PFSK-1 (cell line): ENCODE measurements at regions not wholly inside any gene's neighbourhood (a gene's known extent, or its start where the extent isn't known, plus 50 kb on each side); places are given as distances from the start of the nearest gene placed in this dataset.

Experiments
- FOXP2 ChIP-seq: optimal IDR thresholded peaks from 2 replicates; pipeline ENCODE3; 2011; ENCODE audit warnings: borderline replicate concordance, control low read depth, inconsistent platforms; ENCODE audit not compliant: insufficient read depth; ENCODE audit errors: extremely low read length, extremely low read depth
- POLR2AphosphoS5 ChIP-seq: IDR thresholded peaks from 2 replicates; pipeline ENCODE4 v1.6.1; 2012; ENCODE audit warnings: low read depth, mild to moderate bottlenecking, control low read depth, low read length, moderate library complexity
- SIN3A ChIP-seq: IDR thresholded peaks from 2 replicates; pipeline ENCODE4 v1.6.1; 2012; ENCODE audit warnings: mild to moderate bottlenecking, low read length, moderate library complexity, borderline replicate concordance; ENCODE audit not compliant: insufficient read depth
- TAF1 ChIP-seq: IDR thresholded peaks from 2 replicates; pipeline ENCODE4 v1.6.1; 2012; ENCODE audit warnings: low read length, control low read depth, borderline replicate concordance; ENCODE audit not compliant: insufficient read depth
- TF ChIP-seq, protein P1 (sequence below), 2 experiments: IDR thresholded peaks; 2 replicates each; pipeline versions ENCODE4 v1.6.1 to v1.8.0; 2011 to 2012; ENCODE audit warnings: low read depth in 2 of 2, low read length in 2 of 2, control low read depth in 1 of 2, inconsistent platforms in 1 of 2, mild to moderate bottlenecking in 1 of 2, moderate library complexity in 1 of 2; ENCODE audit not compliant: insufficient read depth in 1 of 2

DNA sequence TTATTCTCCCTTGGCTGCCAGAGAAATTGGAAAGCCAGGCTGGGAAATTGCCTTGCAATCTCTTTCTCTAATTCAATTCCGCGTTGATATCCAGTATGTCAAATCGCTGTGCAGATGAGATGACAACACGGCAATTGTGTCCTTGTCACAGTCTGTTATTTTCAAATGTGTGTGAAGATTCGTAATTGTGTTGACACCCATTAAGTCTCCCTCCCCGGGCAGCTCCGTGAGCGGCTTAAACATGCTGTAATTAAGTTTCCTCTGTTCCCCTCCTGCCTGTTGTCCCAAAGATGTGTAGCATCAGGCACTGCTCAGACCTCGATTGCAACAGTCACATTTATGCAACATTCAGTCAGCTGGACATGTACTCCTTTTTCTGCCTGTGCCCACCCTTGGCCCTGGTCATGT lies 209.5 kb downstream of the LPIN1 start:
- no peak for TF ChIP-seq FOXP2
- TF ChIP-seq POLR2AphosphoS5: no peak
- TF ChIP-seq SIN3A: no peak
- TF ChIP-seq, protein P1, sequence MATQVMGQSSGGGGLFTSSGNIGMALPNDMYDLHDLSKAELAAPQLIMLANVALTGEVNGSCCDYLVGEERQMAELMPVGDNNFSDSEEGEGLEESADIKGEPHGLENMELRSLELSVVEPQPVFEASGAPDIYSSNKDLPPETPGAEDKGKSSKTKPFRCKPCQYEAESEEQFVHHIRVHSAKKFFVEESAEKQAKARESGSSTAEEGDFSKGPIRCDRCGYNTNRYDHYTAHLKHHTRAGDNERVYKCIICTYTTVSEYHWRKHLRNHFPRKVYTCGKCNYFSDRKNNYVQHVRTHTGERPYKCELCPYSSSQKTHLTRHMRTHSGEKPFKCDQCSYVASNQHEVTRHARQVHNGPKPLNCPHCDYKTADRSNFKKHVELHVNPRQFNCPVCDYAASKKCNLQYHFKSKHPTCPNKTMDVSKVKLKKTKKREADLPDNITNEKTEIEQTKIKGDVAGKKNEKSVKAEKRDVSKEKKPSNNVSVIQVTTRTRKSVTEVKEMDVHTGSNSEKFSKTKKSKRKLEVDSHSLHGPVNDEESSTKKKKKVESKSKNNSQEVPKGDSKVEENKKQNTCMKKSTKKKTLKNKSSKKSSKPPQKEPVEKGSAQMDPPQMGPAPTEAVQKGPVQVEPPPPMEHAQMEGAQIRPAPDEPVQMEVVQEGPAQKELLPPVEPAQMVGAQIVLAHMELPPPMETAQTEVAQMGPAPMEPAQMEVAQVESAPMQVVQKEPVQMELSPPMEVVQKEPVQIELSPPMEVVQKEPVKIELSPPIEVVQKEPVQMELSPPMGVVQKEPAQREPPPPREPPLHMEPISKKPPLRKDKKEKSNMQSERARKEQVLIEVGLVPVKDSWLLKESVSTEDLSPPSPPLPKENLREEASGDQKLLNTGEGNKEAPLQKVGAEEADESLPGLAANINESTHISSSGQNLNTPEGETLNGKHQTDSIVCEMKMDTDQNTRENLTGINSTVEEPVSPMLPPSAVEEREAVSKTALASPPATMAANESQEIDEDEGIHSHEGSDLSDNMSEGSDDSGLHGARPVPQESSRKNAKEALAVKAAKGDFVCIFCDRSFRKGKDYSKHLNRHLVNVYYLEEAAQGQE (IDR thresholded peaks at IDR 0.05; ENCODE audit: insufficient read depth in 1 of 2, low read depth in 2 of 2, low read length in 2 of 2): no peak
- no peak for TF ChIP-seq TAF1

DNA sequence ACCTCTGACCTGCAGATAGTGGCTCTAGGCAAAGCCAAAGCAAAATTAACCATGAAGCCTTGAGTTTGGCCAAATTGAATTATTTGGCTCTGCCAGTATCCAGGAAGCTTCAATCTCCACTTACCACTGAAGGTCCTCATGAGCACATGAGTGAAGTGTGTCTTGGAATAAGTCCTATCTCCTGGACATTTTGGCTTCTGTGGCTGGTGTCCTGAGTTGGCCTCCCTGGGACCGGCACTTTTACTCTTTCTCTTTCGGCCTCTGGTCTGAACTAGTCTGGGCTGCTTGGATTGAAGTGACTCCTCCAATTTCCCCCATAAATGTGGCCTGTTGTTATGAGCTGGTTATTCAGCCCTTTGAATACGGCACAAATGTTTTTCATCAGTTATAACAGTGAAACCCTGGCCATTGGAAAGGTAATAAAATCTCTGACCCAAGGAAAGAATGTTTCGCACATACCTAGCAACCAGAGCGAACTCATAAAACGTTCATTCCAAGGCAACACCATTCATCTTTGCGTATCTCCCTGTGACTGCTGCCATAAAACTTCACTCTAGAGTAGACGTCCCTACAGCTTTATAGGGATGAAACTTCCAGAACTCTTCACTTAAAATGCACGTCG lies 216.4 kb downstream of the LPIN1 start:
- TF ChIP-seq FOXP2 (no peak), POLR2AphosphoS5 (no peak), SIN3A (no peak), TAF1 (no peak)
- TF ChIP-seq, protein P1 (IDR thresholded peaks at IDR 0.05; ENCODE audit: insufficient read depth in 1 of 2, low read depth in 2 of 2, low read length in 2 of 2): no peak

DNA sequence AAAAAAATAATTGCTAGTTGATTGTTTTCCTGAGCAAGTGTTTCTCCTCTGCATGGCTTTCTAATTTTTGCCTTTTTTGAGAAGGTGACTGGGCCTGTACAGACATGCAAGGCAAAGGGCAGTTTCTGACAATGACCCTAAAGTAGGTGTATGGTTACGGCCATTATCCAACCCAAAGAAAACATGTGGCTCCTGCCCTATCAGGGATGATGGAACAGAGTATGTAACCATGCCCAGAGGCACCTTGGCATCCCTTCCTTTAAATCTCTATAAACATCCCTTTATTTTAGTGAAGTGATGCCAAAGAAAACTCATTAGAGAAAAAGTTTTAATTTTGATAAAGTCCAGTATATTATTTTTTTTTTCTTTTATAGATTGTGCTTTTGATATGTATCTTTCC lies 217.5 kb downstream of the LPIN1 start:
- TF ChIP-seq SIN3A: no peak
- no peak for TF ChIP-seq POLR2AphosphoS5
- TF ChIP-seq FOXP2: no peak
- TF ChIP-seq TAF1: no peak
- TF ChIP-seq, protein P1 (IDR thresholded peaks at IDR 0.05; ENCODE audit: insufficient read depth in 1 of 2, low read depth in 2 of 2, low read length in 2 of 2): no peak

DNA sequence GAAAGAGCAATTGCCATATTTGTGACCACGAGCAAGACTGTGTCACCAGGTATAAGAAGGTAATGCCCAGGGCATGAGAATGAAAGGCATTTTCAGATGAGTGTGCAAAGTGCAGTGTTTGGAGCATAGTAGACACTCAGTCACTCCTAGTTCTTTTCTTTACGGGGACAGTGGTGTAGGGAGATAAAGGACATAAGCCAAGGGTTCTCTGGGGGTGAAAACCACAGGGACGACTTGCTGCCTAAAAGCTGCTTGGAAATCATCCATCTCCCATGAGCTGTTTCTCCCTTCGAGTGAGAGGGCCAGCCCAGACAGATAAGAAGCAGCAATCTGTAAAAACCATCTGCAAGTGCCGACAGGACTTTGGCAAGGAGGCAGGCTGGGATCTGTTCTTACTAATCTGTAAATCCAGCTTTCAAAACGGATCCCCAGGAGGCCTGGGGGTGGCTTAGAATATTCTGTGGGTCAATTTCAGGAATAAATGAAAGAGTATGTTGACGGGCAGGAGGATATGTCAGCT lies 221.6 kb downstream of the LPIN1 start:
- TF ChIP-seq FOXP2: no peak
- no peak for TF ChIP-seq TAF1
- TF ChIP-seq, protein P1 (IDR thresholded peaks at IDR 0.05; ENCODE audit: insufficient read depth in 1 of 2, low read depth in 2 of 2, low read length in 2 of 2): no peak
- no peak for TF ChIP-seq POLR2AphosphoS5
- no peak for TF ChIP-seq SIN3A

DNA sequence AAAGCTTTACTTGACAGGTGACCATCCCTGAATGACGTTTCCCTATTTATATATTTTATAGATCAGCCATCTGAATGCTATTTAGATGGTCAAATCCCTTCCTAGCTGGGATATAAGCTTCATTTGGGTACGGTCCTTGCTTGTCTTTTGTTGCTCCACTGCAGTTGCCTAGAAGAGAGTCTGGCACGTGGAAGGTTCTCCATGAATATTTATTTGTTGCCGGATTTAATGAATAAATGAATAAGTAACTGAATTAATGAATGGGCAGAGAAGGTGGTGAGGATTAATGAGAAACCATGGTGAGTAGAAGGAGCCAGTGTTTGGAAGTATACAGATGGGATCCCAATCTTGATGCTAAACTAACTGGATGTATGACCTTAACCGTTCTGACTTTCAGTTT lies 222.1 kb downstream of the LPIN1 start:
- TF ChIP-seq POLR2AphosphoS5 (no peak), TAF1 (no peak), FOXP2 (no peak), SIN3A (no peak)
- TF ChIP-seq, protein P1 (IDR thresholded peaks at IDR 0.05; ENCODE audit: insufficient read depth in 1 of 2, low read depth in 2 of 2, low read length in 2 of 2): no peak
